HG03457 (cell line): ENCODE measurements at regions not wholly inside any gene's neighbourhood (a gene's known extent, or its start where the extent isn't known, plus 50 kb on each side); places are given as distances from the start of the nearest gene placed in this dataset.
"Not testable (repeated sequence)": the region's sequence is repeated elsewhere in the genome, so short reads cannot be mapped to it uniquely, and the experiment has no call there.

Experiments
- ATAC-seq: cut with Tn5 transposase; IDR thresholded peaks from one replicate; pipeline ENCODE4 v1.9.1; 2021; ENCODE audit warnings: moderate number of reproducible peaks; ENCODE audit not compliant: unreplicated experiment

DNA sequence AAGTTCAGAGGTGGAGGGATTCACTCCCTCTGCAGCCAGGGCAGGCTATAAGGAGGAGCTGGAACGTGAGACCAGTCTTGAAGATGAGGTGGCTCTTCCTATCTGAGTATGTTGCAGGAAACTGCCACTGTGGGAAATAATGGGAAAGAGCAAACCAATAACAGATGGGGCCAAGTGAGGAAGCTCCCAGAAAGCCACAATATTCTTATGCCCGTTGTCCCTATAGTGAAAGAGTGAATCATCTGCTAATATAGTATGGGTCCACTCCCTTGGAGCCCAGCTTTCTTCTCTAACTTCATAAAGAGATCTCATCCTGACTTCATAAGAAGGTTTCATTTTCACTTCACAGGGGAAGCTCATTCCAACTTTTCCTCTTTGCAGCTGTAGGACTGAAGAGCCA is 206.4 kb downstream of the BLID start:
- ATAC-seq: no peak

- ATAC-seq: no peak
Measured at GRCh38 chr11:121907379-121907778, 208.6 kb downstream of the BLID start.

DNA sequence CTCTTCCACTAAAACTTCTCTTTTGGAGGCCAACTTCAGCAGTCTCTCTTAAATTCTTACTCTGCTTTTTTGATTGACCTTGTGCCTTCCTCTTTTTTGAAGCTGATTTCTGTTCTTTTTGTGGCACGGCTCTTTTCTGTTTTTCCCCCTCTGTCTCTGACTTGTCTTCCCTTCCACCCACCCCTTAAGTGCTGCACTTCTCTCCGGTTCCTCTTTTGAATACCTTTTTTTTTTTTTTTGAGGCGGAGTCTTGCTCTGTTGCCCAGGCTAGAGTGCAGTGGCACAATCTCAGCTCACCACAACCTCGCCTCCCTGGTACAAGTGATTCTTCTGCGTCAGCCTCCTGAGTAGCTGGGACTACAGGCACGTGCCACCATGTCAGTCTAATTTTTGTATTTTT is 211.9 kb downstream of the BLID start:
- ATAC-seq: no peak

DNA sequence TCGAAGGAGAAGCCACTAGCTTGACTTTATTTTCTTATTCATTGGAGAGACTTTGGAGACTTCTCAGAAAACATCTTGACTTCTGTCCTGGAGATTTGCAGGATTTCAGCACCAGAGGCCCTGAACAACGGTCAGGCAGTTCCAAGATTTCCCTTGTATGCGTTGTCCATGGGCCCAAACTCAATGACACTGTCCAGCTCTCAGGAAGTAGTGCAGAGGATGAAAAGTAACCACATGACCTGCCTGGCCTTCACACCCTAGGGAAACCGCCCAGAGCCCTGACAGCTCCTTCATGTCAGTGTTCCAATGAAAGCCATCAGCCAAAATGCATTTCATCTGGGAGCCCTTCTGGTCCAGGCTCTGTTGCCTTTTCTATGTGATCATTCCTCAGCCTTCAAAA is 214.1 kb downstream of the BLID start:
- no peak for ATAC-seq

DNA sequence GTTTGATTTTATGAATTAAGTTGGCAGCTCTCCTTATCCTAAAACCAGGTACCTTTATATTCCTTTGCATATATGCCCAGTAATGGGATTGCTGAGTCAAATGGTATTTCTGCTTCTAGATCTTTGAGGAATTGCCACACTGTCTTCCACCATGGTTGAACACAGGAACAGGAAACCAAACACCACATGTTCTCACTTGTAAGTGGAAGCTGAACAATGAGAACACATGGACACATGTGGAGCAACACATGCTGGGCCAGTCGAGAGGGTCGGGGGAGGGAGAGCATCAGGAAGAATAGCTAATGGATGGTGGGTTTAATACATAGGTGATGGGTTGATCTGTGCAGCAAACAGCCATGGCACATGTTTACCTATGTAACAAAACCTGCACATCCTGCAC is 214.6 kb downstream of the BLID start:
- ATAC-seq: not testable (repeated sequence)

GRCh38 chr11:121899520-121899919 is 216.5 kb downstream of the BLID start:
- ATAC-seq: no peak

GRCh38 chr11:121898903-121899302 is 217.1 kb downstream of the BLID start:
- ATAC-seq: no peak

- no peak for ATAC-seq
Measured at GRCh38 chr11:121895919-121896318, 220.1 kb downstream of the BLID start.

GRCh38 chr11:121894581-121894980 is 221.4 kb downstream of the BLID start:
- ATAC-seq: no peak

GRCh38 chr11:121892863-121893262 is 223.2 kb downstream of the BLID start:
- no peak for ATAC-seq

DNA sequence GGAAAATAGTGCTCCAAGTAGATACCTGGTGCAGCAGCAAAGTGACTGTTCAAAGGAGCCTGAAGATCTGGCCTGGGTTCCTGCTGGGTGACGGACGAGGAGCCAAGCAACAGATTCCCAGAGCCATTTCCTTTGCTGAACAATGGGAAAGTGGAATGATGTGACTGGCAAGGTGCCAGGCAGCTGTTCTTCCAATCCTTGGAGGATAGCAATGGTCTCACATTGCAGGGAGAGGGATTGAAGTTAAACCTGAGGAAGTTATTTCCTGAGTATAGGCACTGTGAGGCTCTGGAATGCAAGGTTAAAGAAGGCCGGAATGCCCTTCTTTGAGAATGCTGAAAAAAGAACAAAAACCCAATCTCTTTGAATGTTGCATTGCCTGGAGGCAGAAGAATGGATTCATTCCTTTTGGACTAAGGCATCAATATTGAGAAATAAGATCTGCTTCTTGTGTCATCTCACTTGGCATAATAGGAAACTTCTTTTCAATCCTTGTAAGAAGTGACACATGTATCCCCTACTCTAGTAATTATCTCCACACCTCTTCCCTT is 223.8 kb downstream of the BLID start:
- ATAC-seq: no peak

- no peak for ATAC-seq
Measured at GRCh38 chr11:121890946-121891515, 225.0 kb downstream of the BLID start.

- ATAC-seq: no peak
Measured at GRCh38 chr11:121890377-121890776, 225.6 kb downstream of the BLID start.

DNA sequence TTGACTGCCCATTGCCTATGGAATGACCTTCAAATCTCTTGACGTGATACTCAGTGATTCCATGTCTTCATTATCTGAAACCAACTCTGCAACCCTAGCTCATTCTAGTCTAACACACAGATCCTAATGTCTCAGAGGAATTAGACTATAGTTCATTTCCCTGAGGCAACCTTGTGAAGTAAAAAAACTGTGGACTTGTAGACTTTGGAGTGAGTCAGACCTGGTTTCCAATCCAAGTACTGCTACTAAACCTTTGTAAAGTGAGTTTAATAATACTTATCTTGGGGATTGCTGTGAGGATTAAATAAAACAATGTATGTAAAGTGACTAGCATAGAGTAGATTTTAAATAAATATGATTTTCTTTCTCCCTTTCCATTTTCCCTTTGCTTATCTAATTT is 226.1 kb downstream of the BLID start:
- ATAC-seq: no peak

GRCh38 chr11:121889186-121889585 is 226.8 kb downstream of the BLID start:
- no peak for ATAC-seq

- no peak for ATAC-seq
Measured at GRCh38 chr11:121887976-121888557, 227.9 kb downstream of the BLID start.

GRCh38 chr11:121887569-121887968 is 228.4 kb downstream of the BLID start:
- ATAC-seq: no peak

DNA sequence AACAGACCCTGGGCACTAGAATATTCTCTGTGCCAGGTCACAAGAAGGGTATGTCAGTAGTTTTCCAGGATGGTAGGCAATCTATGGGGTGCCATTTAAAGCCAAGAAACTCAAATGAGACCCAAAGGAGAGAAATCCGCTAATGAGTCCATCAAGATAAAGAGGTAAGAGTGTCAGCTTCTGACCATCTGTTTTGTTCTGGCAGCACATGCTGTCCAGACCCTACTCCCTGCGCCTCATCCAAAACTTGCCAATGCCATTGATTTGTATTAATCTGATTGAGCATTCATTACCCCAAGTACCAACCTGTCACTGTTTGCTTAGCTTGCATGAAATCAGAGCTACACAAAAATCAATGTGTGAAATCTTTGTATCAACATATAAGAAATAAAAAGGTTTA is 229.0 kb downstream of the BLID start:
- ATAC-seq: no peak

GRCh38 chr11:121886005-121886734 is 229.8 kb downstream of the BLID start:
- ATAC-seq: no peak

GRCh38 chr11:121884626-121885025 is 231.4 kb downstream of the BLID start:
- ATAC-seq: no peak

DNA sequence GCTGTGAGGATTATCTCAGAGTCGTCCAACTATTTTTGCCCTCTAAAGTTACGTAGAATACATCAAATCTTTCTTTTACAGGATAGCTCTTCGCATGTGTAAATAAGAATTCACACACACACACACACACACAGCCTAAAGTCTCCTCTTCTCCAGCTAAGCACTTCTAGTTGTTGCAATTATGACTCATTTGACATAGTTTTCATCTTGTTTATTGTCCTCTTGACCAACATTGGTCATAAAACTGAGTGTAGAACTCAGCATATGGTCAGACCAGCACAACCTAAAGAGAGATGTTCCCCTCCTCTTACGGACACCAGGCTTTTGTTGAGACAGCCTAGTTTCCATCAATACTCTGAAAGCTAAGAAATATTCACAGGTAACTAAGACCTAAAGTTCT is 234.2 kb downstream of the BLID start:
- ATAC-seq: no peak

GRCh38 chr11:121877152-121877551 is 238.9 kb downstream of the BLID start:
- no peak for ATAC-seq
